Astrocyte of the hippocampus (primary cell): ENCODE measurements at regions not wholly inside any gene's neighbourhood (a gene's known extent, or its start where the extent isn't known, plus 50 kb on each side); places are given as distances from the start of the nearest gene placed in this dataset.
A peak's percentile ranks its signal among the peaks of the same experiment; 100 is the strongest.
"Not testable (repeated sequence)": the region's sequence is repeated elsewhere in the genome, so short reads cannot be mapped to it uniquely, and the experiment has no call there.

Experiments
- DNase-seq: peaks from one replicate; pipeline ENCODE4 v3.0.0; 2011; ENCODE audit warnings: low read depth, low spot score

DNA sequence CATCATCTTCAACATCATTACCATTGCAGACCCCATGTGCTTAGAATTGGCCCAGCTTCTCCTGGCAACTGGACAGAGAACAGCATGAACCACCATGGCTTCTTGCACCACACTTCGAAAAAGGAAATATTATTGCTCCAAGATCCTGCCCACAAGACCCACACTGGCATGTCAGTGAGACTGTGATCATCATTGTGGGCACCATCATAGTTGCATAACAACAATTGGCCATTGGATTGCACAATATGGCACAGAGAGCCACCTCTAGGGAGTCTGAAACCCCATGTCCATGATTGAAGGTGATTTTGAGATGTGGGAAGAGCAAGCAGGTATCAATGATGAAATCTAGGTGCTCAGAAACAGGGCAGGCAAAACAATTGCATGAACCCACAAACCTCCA lies 918.9 kb downstream of the GRID1 start:
- no peak for DNase-seq

DNA sequence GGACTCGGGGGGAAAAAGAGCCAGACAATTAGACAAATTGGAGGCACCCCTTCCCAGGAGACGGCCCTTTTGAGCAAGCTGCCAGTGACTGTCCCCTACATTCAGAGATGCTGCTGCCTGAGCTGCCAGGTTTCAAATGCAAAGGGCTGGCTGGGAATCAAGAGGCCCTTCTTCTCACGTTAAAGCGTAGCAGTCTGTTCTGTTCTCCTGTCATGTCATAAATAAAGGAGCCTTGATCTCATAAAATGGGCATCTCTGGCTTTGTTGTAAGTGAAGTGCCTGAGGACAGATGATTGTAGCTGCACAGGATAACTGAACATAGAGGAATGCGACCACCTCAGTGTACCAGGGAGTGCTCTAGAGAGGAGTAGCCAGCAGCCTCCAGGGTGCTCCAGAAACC lies 917.9 kb downstream of the GRID1 start:
- DNase-seq, result no peak

DNA sequence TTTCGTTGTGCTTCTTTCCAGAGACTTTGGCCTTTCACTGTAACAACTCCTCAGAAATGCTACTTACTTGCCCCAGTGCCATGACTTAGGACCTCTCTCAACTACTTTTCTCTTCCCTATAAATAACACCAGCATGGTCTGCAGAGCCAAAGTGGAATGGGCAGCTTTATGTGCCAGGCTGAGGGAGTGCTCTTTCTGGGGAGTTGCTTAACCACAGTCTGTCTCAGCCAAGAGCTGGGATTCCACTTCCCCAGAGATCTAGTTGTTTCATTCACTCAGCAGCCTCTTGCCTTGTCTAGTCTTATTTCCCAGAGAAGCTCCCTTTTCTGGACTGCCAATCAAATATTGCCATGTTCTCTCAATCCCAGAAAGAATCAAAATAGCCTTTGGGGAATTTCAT lies 912.2 kb downstream of the GRID1 start:
- DNase-seq, result no peak

DNA sequence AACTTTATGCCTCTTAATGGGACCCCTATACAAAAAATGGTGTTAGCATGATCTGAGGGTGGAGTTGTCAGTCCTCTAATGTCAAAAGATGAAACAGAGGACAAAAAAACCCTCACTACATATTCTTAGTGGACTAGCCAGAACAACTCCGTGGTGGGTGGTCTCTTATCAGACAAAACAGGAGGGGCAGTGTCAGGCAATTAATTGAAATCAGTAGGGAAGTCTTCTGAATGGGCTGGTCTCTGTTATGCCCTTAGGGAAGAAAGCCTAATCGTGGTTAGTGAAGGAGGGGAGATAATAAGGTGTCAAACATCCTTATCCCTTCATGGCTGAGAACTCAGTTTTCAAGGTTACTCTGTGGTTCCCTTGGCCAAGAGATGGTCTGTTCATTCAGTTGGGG lies 909.4 kb downstream of the GRID1 start:
- DNase-seq, result no peak

DNA sequence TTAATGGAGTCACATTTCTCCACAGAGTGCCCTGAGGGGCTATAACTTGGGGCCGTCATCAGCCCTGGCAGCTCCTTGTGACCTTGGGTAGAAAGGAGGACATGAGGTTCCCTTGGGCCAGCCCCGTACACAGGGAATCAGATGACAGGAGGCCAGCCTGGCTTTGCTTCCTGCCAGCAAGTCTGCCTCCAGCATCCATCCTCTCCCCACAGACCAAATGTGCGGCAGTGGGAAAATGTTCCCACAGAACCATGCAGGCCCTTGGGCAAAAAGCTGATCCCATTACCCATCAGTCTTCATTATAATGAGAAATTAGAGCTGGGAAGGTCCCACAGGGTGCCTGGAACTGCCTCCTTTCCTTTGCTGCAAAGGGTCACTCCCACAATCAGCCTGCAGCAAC lies 908.3 kb downstream of the GRID1 start:
- DNase-seq, result no peak

DNA sequence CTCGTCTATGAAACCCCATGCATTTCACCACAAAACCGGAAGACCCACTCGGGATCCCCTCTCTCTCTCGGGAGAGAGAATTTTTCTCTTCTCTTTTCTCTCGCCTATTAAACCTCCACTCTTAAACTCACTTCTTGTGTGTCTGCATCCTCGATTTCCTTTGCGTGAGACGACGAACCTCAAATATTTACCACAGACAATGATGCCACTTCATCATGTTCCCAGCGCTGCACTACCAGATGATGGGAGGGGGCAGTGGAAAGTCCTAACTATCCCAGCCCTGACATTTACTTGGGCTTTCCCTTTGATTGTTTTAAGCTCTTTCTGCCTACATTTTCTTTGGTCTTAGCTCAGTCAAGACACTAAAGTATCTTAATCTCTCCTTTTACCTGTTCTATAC lies 906.7 kb downstream of the GRID1 start:
- no peak for DNase-seq

DNA sequence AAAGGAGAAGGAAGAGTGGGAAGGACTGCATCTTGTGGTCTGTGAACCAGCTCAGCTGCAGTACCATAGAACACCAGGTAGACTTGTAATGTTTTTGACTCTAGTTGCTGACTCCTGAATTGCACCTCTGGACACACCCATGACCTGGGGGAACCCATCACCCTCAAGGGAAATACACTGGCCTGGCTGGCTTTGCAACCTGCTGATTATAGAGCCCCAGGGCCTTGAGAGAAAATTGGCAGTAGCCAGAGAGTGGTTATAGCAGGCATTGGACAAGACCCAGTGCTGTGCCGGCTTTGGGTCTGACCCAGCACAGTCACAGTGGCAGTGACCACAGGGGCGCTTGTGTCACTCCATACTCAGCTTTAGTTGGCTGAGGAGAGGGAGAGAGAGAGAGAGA lies 902.3 kb downstream of the GRID1 start:
- no peak for DNase-seq

DNA sequence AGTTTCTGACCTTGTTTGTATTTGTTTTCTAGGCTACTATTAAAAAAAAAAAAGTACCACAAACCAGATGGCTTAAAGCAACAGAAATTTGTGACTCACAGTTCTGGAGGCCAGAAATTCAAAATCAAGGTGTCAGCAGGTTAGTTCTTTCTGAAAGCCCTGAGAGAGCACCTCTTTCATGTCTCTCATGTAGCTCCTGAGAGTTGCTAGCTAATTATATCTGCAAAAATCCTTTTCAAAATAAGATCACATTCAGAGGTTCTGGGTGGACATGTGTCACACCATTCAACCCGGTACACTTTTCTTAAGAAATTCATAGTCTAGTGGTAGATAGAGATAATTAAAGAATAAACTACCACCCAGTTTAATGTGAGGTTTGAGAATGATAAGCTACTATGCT lies 888.6 kb downstream of the GRID1 start:
- DNase-seq, result no peak

DNA sequence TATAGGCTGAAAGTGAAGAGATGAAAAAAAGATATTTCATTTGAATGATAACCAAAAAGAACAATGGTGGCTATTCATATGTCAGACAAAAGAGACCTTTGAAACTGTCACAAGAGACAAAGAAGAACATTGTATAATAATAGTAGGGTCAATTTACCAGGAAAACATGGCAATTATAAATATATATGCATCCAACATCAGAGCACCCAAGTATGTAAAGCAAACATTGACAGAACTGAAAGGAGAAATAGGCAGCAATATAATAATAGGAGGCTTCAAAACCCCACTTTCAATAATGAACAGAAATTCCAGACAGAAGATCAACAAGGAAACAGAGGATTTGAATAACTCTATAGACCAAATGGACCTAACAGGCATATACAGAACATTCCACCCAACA lies 876.2 kb downstream of the GRID1 start:
- DNase-seq, result no peak

DNA sequence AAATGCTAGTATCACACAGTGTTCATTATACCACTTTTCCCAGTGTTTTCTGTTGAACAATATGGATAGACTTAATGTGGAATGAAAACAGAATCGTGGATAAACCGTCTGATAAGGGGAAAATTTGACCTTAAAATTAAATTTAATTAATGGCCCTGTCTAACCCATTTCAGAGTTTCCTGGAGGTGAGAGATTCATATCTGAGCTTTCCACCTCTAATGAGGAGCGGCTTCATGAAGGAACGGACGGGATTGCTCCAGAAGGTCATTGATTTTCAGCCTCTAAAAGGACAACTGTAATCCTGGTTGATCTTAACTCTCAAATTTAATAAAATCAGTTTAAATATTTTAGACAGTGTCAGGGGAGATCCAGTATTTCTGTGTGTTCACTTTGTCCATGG lies 874.9 kb downstream of the GRID1 start:
- DNase-seq, result no peak

DNA sequence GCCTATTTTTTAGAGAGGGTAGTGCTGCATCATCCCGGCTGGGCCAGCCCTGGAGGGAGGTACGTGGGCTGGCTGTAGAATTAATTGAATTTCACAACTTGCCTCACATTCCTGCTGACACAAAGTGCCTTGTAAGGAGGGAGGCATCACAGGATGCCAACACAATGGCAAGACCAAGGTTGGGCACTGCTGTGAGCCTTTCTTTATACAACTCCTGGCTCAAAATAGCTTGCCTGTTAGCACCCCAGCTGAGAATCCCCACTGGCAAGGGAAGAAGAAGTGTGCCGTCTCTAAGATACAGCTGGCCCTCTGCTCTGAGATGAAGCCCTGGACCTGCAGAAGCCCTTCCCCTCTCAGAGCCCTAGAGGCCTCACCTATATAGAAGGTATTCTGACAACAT lies 873.9 kb downstream of the GRID1 start:
- no peak for DNase-seq

DNA sequence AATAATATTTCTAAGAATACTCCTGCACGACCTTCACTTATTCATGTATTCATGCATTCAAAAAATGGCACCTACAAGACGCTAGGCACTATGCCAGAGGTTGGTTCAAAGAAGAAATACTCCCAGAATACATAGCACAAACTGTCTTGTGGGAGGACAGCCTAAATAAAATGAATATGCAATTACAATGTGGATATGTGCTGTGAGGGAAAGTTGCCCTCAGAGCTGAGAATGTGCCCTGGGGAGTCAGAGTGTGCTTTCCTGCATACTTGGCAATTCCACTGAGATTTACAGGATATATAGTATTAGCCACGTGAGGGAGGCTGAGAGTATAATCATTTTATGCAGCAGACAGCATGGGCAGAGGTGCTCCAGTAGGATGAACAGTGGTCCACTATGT lies 872.9 kb downstream of the GRID1 start:
- DNase-seq, result no peak

DNA sequence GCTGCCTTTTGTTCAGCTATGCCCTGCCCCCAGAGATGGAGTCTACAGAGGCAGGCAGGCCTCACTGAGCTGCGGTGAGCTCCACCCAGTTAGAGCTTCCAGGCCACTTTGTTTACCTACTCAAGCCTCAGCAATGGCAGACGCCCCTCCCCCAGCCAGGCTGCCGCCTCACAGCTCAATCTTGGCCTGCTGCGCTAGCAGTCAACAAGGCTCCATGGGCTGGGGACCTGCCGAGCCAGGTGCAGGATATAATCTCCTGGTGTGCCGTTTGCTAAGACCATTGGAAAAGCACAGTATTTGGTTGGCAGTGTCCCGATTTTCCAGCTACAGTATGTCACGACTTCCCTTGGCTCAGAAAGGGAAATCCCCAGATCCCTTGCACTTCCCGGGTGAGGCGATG lies 862.0 kb downstream of the GRID1 start:
- DNase-seq, result not testable (repeated sequence)

DNA sequence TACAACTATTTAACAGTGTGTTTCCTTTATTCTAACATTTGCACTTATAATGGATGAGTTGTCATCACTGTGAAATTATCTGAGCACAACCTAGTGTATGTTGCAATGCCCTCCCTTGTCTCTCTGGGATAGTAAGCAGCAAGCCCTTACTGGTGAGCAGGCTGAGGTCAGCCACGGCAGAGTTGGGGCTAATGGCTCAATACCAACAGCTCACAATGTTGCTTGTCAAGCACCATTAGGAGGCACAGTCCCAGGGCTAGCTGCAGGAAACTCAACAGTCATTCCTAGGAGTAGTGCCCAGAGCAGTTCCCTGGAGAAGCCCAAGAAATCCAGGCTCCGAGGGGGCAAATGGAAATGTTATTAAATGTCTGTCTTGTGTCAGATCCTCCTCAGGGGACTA lies 858.4 kb downstream of the GRID1 start:
- DNase-seq, result no peak

DNA sequence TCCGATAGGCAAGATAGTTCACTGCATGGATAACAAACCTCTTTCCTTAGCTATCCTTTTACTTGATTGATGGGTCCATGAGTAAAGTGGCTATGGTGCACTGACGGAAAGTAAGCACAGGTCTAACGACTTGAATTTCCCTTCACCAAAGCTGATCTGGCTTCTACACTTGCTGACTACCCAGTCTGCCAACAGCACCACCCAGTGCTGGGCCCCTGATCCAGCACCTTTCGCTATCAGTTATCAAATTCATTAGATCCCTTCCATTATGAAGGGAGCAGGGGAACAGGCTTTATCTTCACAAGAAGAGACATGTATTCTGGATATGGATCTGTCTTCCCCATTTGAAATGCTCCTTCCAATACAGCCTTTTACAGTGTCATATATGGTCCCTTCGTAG lies 855.9 kb downstream of the GRID1 start:
- DNase-seq, result no peak

DNA sequence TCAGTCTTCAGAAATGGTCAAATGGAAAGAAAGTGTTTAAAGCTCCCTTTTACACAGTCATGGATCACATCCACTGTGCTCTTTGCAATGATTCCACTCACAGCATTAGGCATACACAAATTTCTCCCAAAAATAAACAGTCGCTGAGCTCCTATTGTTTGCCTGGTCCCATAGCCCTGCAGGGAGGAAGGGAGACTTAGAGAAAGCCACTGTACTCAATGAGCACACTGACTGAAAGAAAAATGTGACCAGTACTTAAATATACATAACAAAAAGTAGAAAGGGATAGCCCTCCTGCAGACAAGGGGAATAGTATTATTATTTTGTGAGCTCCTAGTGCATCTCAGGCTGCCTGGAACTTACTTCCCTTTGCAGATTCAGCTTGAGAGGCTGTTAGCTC lies 853.2 kb downstream of the GRID1 start:
- DNase-seq, result no peak

DNA sequence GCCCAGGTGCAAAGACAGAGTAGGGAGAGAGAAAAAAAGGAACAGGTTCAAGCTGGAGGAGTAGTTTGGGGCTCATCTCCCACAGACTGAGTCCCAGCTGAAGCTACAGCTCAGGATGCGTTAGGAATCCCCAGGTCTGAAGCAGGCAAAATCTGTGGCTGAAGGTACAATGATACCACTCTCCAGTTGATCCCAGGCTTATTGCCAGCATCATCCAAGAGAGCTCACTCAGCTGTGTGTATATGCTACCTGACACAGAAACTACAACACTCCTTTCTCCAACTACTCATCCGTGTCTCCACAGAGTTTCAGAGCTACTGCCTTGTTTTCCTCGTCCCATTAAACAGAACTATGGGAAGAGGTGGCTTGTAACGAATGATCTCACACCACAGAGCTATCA lies 851.3 kb downstream of the GRID1 start:
- no peak for DNase-seq

DNA sequence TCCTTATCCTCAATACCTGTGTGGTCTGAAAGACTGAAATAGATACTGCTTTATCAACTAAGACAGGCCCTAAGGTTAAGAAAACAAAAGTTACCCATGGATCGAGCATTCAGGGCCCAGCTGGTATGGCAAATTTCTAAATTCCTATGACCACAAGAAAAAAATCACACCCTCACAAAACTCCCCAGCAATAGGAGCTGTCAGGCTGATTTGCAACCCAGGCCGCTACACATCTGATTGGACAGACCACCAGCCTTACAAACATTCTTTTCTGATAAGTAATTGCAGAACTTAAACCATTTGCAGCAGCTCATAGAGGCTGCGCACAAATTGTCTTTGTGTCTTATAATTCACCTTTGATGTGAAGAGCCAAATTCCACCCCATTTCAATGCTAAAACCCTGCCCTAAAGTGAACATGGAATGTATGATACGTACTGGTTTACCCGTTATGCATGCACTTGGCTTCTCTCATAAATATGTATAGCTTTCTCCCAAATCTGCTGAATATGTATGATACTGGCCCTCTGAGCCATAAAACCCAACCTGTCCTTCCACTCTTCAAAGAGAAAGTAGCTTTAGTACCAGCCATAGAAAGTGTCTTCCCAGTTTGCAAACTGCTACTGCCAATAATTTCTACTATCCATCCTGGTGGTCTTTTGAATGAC lies 842.5 kb downstream of the GRID1 start:
- peak; percentile 92 for DNase-seq

DNA sequence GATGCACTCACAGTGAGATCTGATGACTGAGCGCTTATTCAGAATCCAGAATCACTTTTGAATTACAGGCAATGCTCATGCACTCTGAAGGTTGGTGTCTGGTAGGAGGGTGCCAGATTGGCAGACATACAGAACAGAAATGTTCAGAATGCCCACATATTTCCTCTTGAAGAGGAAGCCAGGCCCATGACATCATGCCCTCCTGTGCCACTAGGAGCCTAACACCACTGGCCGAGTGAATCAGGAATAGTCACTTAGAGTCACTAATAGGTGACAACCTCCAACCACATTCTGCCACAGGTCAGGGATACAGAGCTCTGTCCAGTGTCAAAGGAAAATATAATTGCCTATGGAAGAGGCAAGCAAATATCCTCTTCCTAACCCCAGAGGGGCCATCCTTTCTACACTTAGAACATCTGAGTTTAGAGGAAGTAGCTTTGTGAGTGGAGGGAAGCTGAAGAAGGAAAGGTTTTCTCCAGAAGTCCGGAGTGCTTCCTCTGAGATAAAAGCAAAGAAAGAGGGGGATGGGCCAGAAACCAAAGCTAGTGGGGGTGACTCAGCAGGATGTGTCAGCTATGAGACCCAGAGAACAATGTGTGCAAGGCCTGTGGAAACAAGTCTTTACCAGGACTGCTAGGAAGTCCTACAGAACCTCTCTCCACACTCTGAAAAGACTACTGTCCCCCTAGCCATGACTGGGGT lies 838.8 kb downstream of the GRID1 start:
- peak; percentile 39 for DNase-seq

DNA sequence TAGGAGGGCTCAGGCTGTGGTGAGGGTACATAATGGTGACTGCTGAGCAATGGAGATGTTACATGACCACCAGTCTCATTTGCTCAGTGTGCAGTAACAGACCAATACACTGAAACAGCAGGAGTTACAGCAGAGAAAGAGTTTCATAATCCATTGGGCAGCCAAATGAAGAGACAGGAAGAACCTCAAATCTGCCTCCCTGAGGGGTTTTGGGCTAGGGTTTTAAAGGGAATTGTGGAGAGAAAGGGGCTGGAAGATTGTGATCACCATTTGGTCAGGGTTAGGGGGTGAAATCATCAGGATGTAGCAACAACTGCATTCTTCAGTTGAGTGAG lies 838.3 kb downstream of the GRID1 start:
- DNase-seq, result no peak

DNA sequence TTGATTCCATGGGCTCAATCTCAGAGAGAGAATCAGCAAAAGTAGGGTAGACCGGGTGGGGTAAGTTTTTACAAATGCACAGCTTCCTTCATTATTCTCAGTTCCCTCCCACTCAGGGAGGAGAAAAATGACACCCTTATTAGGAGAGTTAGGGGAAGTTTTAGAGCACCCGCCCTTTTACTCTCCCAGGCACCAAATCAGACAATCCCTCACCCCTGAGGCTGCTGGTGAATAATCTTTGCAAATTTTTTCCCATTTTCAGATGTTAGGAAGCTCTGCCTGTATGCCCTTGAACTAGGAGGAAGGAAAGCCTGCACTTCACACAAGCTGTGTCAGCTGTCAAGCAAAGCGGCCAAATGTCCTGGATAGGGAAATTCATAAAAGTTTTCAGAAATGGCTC lies 834.9 kb downstream of the GRID1 start:
- DNase-seq, result no peak

DNA sequence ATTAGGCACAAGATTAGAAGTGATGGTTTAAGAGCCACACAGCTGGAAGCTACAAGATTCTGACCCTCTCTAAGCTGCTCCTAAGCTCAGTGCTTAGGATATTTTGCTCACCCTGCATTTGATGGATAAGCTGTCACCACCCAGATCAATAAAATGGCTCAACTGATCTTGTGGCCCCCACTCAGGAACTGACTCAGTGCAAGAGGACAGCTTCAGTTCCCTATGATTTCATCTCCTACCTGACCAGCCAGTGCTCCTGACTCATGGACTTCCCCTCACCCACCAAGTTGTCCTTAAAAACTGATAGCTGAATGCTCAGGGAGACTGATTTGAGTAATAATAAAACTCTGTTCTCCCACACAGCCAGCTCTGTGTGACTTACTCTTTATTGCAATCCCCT lies 833.8 kb downstream of the GRID1 start:
- no peak for DNase-seq

DNA sequence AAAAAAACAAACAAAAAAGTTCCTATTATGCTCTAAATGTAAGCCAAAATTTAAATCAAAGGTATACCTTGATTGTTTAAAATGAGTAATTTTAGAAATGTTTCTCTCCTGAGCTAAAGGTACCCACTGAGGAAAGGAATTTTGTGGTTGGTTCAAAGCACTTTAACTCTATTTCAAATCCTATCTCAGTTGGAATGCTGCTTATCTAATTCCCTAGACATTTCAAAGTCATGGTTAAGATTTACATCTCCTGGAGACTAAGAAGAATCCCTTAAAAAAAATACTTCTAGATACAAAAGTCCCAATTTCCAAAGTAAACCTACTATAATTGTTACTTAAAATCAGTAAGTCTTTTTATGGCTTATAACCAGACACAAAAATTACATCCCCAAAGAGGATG lies 830.7 kb downstream of the GRID1 start:
- DNase-seq, result no peak

DNA sequence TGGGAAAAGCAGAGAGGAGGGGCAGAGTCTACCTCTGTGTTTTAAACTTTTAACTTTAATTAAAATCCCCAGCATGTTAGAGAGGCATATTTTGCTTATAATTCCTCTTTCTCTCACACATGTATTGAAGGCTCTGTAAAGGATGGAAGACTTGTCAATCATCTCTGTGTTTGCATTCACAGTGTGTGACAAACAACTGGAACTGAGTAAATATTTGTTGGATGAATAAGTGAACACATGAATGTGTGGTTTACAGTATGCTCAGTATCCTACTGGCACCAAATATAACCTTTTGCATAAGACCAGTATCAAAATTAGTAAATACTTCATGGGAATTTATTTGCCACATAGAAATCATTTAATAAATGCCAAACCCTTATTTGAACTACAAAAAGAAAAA lies 829.0 kb downstream of the GRID1 start:
- no peak for DNase-seq
